Thyroid gland (tissue), 4 donors: ENCODE measurements at regions not wholly inside any gene's neighbourhood (a gene's known extent, or its start where the extent isn't known, plus 50 kb on each side); places are given as distances from the start of the nearest gene placed in this dataset.

ENCODE experiments used
- DNase-seq, 2 donors: peaks; one replicate each; pipeline ENCODE4 v3.0.0-alpha.2; 2019
- H3K27ac ChIP-seq, 3 donors: fragments of 200-600 bp; sonication (generic); 1 replicate in 2 of 3; 2 replicates in 1 of 3; pipeline ENCODE4 v1.5.1; 2016 to 2019; ENCODE audit warnings: mild to moderate bottlenecking in 1 of 3, moderate library complexity in 1 of 3
- H3K27me3 ChIP-seq: fragments of 200-600 bp; sonication (generic); one replicate; pipeline ENCODE4 v1.5.1; 2019
- H3K36me3 ChIP-seq, 2 donors: fragments of 200-600 bp; sonication (generic); one replicate each; pipeline ENCODE4 v1.5.1; 2016 to 2019
- H3K4me1 ChIP-seq, 2 donors: fragments of 200-600 bp; sonication (generic); one replicate each; pipeline ENCODE4 v1.5.1; 2017 to 2019
- H3K4me3 ChIP-seq, 3 donors: fragments of 200-600 bp; sonication (generic); replicated peaks in 1 of 3; 1 replicate in 2 of 3; 2 replicates in 1 of 3; pipeline ENCODE4 v1.5.1; 2016; ENCODE audit warnings: mild to moderate bottlenecking in 1 of 3
- H3K9me3 ChIP-seq: fragments of 200-600 bp; sonication (generic); one replicate; pipeline ENCODE4 v1.5.1; 2017
- CTCF ChIP-seq, 6 experiments: fragments of 200-600 bp in 3 of 6; fragments of 450-650 bp in 3 of 6; sonication (generic) in 3 of 6; IDR thresholded peaks; one replicate each; pipeline ENCODE4 v1.5.1; 2016 to 2019; ENCODE audit warnings: antibody characterized with exemption in 6 of 6, mild to moderate bottlenecking in 2 of 6, inconsistent platforms in 1 of 6, moderate library complexity in 1 of 6
- POLR2A ChIP-seq, 2 donors: fragments of 450-650 bp; IDR thresholded peaks; one replicate each; pipeline ENCODE4 v1.6.1; 2017; ENCODE audit warnings: antibody characterized with exemption in 2 of 2, mild to moderate bottlenecking in 2 of 2, moderate library complexity in 1 of 2
- WGBS, 2 donors: methylation state at CpG; one replicate each; pipeline ENCODE4 v1.1.5; 2017; 5-methylcytosine and 5-hydroxymethylcytosine counted together
- intact Hi-C: fragments of 100-400 bp; cut with DNase I; formaldehyde crosslinking; loops from one replicate; pipeline ENCODE4 v1.15.1; 2023

- intact Hi-C loops, result no loop called here
- Histone ChIP-seq H3K4me1 (no peaks in the 10 kb centered on the region), H3K36me3 (no peaks in the 10 kb centered on the region), H3K27ac (no peak overlapping the region), H3K4me3 (no peak overlapping the region), H3K27me3 (no peaks in the 10 kb centered on the region), H3K9me3 (no peaks in the 10 kb centered on the region)
- no peak for TF ChIP-seq POLR2A (IDR thresholded peaks at IDR 0.05)
- TF ChIP-seq CTCF (IDR thresholded peaks at IDR 0.05), result no peak
- 65 to 82% methylated on average over 4 of the region's 4 CpGs for WGBS, 2 donors
- DNase-seq, result no peak
Measured at GRCh38 chr3:87398168-87398801, 121.9 kb upstream of the POU1F1 start.

- Histone ChIP-seq H3K9me3 (no peaks in the 10 kb centered on the region), H3K27me3 (no peaks in the 10 kb centered on the region), H3K4me1 (no peaks in the 10 kb centered on the region), H3K4me3 (no peak overlapping the region), H3K36me3 (no peaks in the 10 kb centered on the region), H3K27ac (no peak overlapping the region)
- WGBS, 2 donors, result 63 to 71% methylated on average over 2 of the region's 2 CpGs
- DNase-seq, result no peak
- TF ChIP-seq POLR2A (IDR thresholded peaks at IDR 0.05) (no peak), CTCF (IDR thresholded peaks at IDR 0.05) (no peak)
- intact Hi-C loops, result no loop called here
Measured at GRCh38 chr3:87397211-87397610, 120.8 kb upstream of the POU1F1 start.

DNA sequence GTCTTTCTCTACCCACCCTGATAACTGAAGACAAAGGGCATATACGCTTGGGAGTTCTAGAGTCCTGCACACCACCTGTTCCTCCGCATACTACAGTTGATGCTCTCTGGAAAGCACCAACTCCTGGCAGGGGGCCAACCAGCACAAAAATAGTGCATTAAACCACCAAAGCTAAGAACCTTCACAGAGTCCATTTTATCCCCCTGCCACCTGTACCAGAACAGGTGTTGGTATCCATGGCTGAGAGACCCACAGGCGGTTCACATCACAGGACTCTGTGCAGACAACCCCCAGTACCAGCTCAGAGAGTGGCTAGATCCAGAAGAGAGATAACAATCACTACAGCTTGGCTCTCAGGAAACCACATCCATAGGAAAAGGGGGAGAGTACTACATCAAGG lies 114.4 kb upstream of the POU1F1 start:
- Histone ChIP-seq H3K9me3 (no peaks in the 10 kb centered on the region), H3K4me1 (no peaks in the 10 kb centered on the region), H3K27me3 (no peaks in the 10 kb centered on the region), H3K36me3 (no peaks in the 10 kb centered on the region), H3K27ac (no peak overlapping the region), H3K4me3 (no peak overlapping the region)
- TF ChIP-seq POLR2A (IDR thresholded peaks at IDR 0.05) (no peak), CTCF (IDR thresholded peaks at IDR 0.05) (no peak)
- intact Hi-C loops, result no loop called here
- 85 to 87% methylated on average over 3 of the region's 3 CpGs for WGBS, 2 donors
- DNase-seq, result no peak

- Histone ChIP-seq H3K36me3 (no peaks in the 10 kb centered on the region), H3K4me3 (no peak overlapping the region), H3K4me1 (no peaks in the 10 kb centered on the region), H3K27me3 (no peaks in the 10 kb centered on the region), H3K27ac (no peak overlapping the region), H3K9me3 (no peaks in the 10 kb centered on the region)
- intact Hi-C loops, result no loop called here
- WGBS, 2 donors, result 72 to 90% methylated on average over 3 to 4 of the region's 4 CpGs
- TF ChIP-seq POLR2A (IDR thresholded peaks at IDR 0.05) (no peak), CTCF (IDR thresholded peaks at IDR 0.05) (no peak)
- DNase-seq, result no peak
Measured at GRCh38 chr3:87390353-87390752, 114.0 kb upstream of the POU1F1 start.

GRCh38 chr3:87375231-87375682 lies 98.9 kb upstream of the POU1F1 start:
- no peaks in the 10 kb centered on the region for H3K36me3 ChIP-seq
- no peak for DNase-seq
- no peak overlapping the region for H3K27ac ChIP-seq
- intact Hi-C loops, result no loop called here
- peaks cover 8 to 9% of the 10 kb centered on the region in 2 donors for H3K4me1 ChIP-seq
- WGBS, 2 donors, result 98% methylated on average over 14 to 23 of the region's 30 CpGs
- H3K9me3 ChIP-seq, result no peaks in the 10 kb centered on the region
- no peak for TF ChIP-seq POLR2A (IDR thresholded peaks at IDR 0.05)
- no peak for TF ChIP-seq CTCF (IDR thresholded peaks at IDR 0.05)
- no peak overlapping the region for H3K4me3 ChIP-seq
- no peaks in the 10 kb centered on the region for H3K27me3 ChIP-seq
